Tibial nerve (tissue), 4 donors: ENCODE measurements at regions not wholly inside any gene's neighbourhood (a gene's known extent, or its start where the extent isn't known, plus 50 kb on each side); places are given as distances from the start of the nearest gene placed in this dataset.

Experiments used
- DNase-seq, 2 donors: peaks; one replicate each; pipeline ENCODE4 v3.0.0-alpha.2; 2019; ENCODE audit warnings: low spot score in 2 of 2
- H3K27ac ChIP-seq, 4 donors: fragments of 200-600 bp; sonication (generic) in 3 of 4; one replicate each; pipeline ENCODE4 v1.5.1; 2017 to 2019; ENCODE audit warnings: mild to moderate bottlenecking in 1 of 4
- H3K27me3 ChIP-seq, 2 donors: fragments of 200-600 bp; sonication (generic) in 1 of 2; one replicate each; pipeline versions ENCODE4 v1.5.1 to v1.6.0; 2017 to 2019
- H3K36me3 ChIP-seq, 3 donors: fragments of 200-600 bp; sonication (generic); one replicate each; pipeline ENCODE4 v1.5.1; 2018 to 2019
- H3K4me1 ChIP-seq, 4 donors: fragments of 200-600 bp; sonication (generic) in 3 of 4; one replicate each; pipeline ENCODE4 v1.5.1; 2017 to 2019
- H3K4me3 ChIP-seq, 4 donors: fragments of 200-600 bp; sonication (generic) in 3 of 4; one replicate each; pipeline ENCODE4 v1.5.1; 2017 to 2019; ENCODE audit warnings: mild to moderate bottlenecking in 1 of 4, moderate library complexity in 1 of 4
- H3K9me3 ChIP-seq, 4 donors: fragments of 200-600 bp; sonication (generic) in 3 of 4; one replicate each; pipeline ENCODE4 v1.5.1; 2017 to 2019
- CTCF ChIP-seq, 5 experiments: fragments of 200-600 bp in 3 of 5; fragments of 450-650 bp in 2 of 5; sonication (generic) in 3 of 5; IDR thresholded peaks; one replicate each; pipeline ENCODE4 v1.5.1; 2016 to 2019; ENCODE audit warnings: antibody characterized with exemption in 5 of 5, mild to moderate bottlenecking in 3 of 5, moderate library complexity in 2 of 5
- EP300 ChIP-seq, 2 donors: sonication (generic); formaldehyde crosslinking; IDR thresholded peaks; one replicate each; pipeline ENCODE4 v1.6.1; 2017; ENCODE audit warnings: antibody characterized with exemption in 2 of 2, mild to moderate bottlenecking in 1 of 2
- POLR2A ChIP-seq, 2 donors: fragments of 450-650 bp; IDR thresholded peaks; one replicate each; pipeline ENCODE4 v1.6.1; 2017; ENCODE audit warnings: antibody characterized with exemption in 2 of 2, mild to moderate bottlenecking in 2 of 2, moderate library complexity in 2 of 2
- WGBS, 2 donors: methylation state at CpG; one replicate each; pipeline ENCODE4 v1.1.5; 2018; 5-methylcytosine and 5-hydroxymethylcytosine counted together

DNA sequence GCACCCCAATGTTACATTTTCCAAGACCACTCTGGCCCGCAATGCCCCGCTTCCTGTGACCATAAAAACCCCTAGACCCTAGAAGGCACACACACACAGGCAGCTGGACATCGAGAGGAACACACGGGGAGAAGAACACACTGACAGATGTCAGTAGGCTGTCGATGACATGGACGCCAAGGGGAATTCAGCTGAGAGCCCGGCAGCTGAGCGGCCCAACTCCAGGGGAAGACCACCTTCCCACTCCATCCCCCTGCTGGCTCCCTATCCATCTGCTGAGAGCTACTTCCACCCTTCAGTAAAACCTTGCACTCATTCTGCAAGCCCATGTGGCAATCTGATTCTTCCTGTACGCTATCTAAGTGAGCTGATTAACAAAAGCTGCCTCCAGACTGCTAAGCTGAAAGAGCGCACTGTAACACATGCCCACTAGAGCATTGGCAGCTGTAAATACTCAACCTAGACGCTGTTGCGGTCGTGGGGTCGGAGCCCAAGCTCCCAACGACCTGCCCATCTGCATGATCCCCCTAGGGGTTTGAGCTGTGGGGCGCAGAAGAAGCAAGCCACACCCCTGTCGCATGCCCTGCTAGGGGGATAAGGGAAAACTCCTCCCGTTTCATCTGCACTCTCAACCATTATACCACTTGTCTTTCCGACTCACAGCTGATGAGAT lies 843.6 kb upstream of the POT1 start:
- no peak for DNase-seq
- 72 to 79% methylated on average over 19 of the region's 19 CpGs for WGBS, 2 donors
- H3K27ac ChIP-seq = no peak overlapping the region
- no peaks in the 10 kb centered on the region for H3K27me3 ChIP-seq
- TF ChIP-seq EP300 (IDR thresholded peaks at IDR 0.05) (no peak), POLR2A (IDR thresholded peaks at IDR 0.05) (no peak), CTCF (IDR thresholded peaks at IDR 0.05) (no peak)
- no peaks in the 10 kb centered on the region for H3K9me3 ChIP-seq
- no peaks in the 10 kb centered on the region for H3K4me1 ChIP-seq
- H3K4me3 ChIP-seq = no peak overlapping the region
- H3K36me3 ChIP-seq = no peaks in the 10 kb centered on the region

- H3K4me1 ChIP-seq = no peaks in the 10 kb centered on the region
- H3K36me3 ChIP-seq = no peaks in the 10 kb centered on the region
- H3K27me3 ChIP-seq = no peaks in the 10 kb centered on the region
- no peak for DNase-seq
- TF ChIP-seq POLR2A (IDR thresholded peaks at IDR 0.05) = no peak
- no peak overlapping the region for H3K27ac ChIP-seq
- no peaks in the 10 kb centered on the region for H3K9me3 ChIP-seq
- H3K4me3 ChIP-seq = no peak overlapping the region
Measured at GRCh38 chr7:125747966-125748365, 818.3 kb upstream of the POT1 start.

- Histone ChIP-seq H3K4me3 (no peak overlapping the region), H3K27me3 (no peaks in the 10 kb centered on the region), H3K9me3 (no peaks in the 10 kb centered on the region), H3K36me3 (no peaks in the 10 kb centered on the region), H3K27ac (no peak overlapping the region), H3K4me1 (no peaks in the 10 kb centered on the region)
- TF ChIP-seq EP300 (IDR thresholded peaks at IDR 0.05) = no peak
- no peak for TF ChIP-seq POLR2A (IDR thresholded peaks at IDR 0.05)
- 77 to 87% methylated on average over 2 of the region's 2 CpGs for WGBS, 2 donors
- DNase-seq = no peak
Measured at GRCh38 chr7:125746510-125746909, 816.9 kb upstream of the POT1 start.

- H3K36me3 ChIP-seq = no peaks in the 10 kb centered on the region
- H3K9me3 ChIP-seq = no peaks in the 10 kb centered on the region
- no peaks in the 10 kb centered on the region for H3K4me1 ChIP-seq
- WGBS, 2 donors = 86 to 88% methylated on average over 1 of the region's 1 CpG
- TF ChIP-seq CTCF (IDR thresholded peaks at IDR 0.05) = no peak
- TF ChIP-seq EP300 (IDR thresholded peaks at IDR 0.05) = no peak
- TF ChIP-seq POLR2A (IDR thresholded peaks at IDR 0.05) = no peak
- no peaks in the 10 kb centered on the region for H3K27me3 ChIP-seq
- no peak overlapping the region for H3K4me3 ChIP-seq
- no peak overlapping the region for H3K27ac ChIP-seq
- no peak for DNase-seq
Measured at GRCh38 chr7:125727215-125727614, 797.6 kb upstream of the POT1 start.

- no peak overlapping the region for H3K27ac ChIP-seq
- H3K9me3 ChIP-seq = peaks cover 0 to 4% (median 0%) of the 10 kb centered on the region in 4 donors
- H3K27me3 ChIP-seq = no peaks in the 10 kb centered on the region
- H3K4me3 ChIP-seq = no peak overlapping the region
- 39 to 57% methylated on average over 1 of the region's 1 CpG for WGBS, 2 donors
- no peaks in the 10 kb centered on the region for H3K4me1 ChIP-seq
- no peak for TF ChIP-seq CTCF (IDR thresholded peaks at IDR 0.05)
- no peak for TF ChIP-seq POLR2A (IDR thresholded peaks at IDR 0.05)
- no peak for TF ChIP-seq EP300 (IDR thresholded peaks at IDR 0.05)
- no peaks in the 10 kb centered on the region for H3K36me3 ChIP-seq
- DNase-seq = no peak
Measured at GRCh38 chr7:125695626-125696025, 766.0 kb upstream of the POT1 start.

DNA sequence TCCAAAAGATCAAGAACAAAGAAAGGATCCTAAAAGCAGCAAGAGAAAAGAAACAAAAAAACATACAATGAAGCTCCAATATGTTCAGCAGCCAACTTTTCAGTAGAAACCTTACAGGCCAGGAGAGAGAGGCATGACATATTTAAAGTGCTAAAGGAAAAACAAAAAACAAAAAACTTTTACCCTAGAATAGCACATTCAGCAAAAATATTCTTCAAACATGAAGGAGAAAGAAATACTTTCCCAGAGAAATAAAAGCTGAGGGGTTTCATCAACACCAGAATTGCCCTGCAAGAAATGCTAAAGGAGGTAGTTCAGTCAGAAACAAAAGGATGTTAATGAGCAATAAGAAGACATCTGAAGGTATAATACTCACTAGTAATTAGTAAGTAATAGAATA lies 753.5 kb upstream of the POT1 start:
- Histone ChIP-seq H3K9me3 (no peaks in the 10 kb centered on the region), H3K4me1 (no peaks in the 10 kb centered on the region), H3K27me3 (no peaks in the 10 kb centered on the region), H3K4me3 (no peak overlapping the region), H3K36me3 (no peaks in the 10 kb centered on the region), H3K27ac (no peak overlapping the region)
- no peak for TF ChIP-seq CTCF (IDR thresholded peaks at IDR 0.05)
- no peak for TF ChIP-seq POLR2A (IDR thresholded peaks at IDR 0.05)
- TF ChIP-seq EP300 (IDR thresholded peaks at IDR 0.05) = no peak
- DNase-seq = no peak
